ENCODE measurements at regions not wholly inside any gene's neighbourhood (a gene's known extent, or its start where the extent isn't known, plus 50 kb on each side); places are given as distances from the start of the nearest gene placed in this dataset.
"Not testable (repeated sequence)": the region's sequence is repeated elsewhere in the genome, so short reads cannot be mapped to it uniquely, and the experiment has no call there.

DNA sequence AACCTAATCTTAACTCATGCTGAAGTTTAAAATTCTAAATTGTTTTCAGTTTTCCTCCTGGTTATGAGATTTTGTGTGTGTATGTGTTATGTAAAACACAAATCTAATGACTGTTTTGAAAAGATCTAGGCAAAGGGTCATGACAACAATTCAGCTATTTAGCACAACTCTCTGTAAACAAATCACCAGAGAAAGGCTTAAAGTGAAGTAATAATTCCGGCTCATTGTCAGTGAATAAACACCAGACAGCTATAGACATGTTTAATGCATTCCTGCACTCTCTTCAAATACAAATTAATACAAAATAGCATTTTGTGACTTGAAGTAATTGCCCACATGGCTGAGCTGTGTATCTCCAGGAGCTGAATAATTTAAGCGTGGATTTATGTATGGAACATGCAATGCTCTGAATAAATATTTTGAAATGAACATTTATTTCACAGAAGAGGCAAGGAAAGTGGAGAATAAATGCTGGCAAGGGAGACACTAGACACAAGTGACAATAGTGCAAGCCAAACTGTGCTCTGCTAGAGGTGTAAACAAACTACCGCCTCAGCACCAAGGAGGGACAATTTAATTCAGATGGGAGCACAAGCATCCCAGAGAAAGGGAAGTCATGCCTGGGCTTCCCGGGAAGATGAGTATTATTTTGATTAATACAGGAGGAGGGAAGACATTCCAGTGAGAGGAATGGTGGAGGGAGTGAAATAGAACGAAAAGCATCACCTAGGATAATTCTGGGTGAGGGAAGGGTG, 133.6 kb upstream of the XPO1 start:
- DNase-seq = no peak

DNA sequence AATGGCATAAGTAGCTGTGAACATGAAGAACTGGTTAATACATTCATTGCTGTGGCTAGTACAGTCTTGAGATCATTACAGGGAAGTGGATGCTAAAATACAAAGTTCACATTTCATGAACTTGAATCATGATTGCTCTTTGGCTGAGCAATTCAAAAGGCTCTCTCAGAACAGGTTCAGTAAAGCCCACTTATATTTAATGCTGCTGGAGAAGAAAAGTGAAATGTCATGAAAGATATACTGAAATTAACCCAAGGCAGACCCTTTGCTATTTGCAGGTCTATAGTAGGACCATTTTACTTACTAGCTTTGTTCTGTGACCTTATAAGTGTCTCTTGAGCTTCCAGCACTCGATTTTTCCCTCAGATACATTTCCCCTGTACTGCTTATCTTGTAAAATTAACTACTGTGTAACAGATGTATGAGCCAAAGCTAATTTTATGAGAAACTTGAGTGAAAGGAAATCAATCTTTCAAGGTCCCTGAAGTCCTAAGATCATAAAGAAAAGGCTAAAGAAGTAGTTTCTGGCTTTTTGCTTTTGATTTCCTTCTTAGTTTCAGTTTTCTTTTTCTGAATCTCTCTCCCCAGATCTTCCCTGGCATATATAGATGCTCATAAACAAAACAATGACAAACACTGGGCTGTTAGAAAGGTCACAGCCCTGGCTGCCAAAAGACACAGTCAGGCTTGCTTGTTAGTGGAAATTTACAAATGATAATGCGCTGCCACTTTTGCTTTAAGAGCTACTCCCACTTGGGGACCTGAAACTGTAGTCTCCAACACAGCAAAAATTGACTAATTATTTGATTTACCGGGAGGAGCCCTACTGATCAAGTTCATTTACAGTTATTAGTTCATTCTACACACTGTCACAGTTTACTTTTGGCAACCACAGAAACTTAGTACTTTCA, 132.7 kb upstream of the XPO1 start:
- DNase-seq = peak; percentile 39

DNA sequence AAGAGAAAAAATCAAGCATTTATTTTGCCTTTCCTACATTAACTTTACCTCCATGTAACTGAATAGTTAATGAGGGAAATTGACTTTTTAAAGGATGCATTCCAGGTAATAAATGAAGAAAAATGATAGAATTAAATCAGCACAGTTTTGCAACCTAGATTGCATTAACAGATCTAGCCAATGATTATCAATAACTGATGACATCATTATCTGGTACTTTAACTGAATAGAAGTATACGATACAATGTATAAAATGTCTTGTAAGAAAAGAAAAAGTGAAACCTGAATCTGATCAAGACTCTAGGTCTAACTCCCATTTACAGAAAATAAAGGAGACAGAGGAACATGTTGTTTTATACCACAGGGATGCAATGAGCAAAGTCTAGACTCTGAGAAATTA, 126.0 kb upstream of the XPO1 start:
- no peak for DNase-seq

DNA sequence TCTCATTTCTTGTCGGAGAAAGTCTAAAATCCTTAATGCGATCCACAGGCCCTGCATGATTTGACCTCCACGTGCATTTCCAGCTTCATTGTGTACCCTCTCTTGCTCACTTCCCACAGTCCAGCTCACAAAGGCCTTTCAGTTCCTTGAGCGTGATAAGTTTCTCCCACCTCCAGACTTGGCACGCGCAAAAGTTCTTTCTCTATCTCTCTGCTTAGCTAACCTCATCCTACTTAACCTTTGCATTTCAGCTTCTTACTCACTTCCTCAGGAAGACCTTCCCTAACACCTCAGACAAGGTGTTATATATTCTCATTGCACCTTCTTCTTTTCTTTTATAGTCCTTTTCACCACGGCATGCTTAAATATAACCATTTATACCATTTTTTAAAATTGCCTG, 124.8 kb upstream of the XPO1 start:
- no peak for DNase-seq

DNA sequence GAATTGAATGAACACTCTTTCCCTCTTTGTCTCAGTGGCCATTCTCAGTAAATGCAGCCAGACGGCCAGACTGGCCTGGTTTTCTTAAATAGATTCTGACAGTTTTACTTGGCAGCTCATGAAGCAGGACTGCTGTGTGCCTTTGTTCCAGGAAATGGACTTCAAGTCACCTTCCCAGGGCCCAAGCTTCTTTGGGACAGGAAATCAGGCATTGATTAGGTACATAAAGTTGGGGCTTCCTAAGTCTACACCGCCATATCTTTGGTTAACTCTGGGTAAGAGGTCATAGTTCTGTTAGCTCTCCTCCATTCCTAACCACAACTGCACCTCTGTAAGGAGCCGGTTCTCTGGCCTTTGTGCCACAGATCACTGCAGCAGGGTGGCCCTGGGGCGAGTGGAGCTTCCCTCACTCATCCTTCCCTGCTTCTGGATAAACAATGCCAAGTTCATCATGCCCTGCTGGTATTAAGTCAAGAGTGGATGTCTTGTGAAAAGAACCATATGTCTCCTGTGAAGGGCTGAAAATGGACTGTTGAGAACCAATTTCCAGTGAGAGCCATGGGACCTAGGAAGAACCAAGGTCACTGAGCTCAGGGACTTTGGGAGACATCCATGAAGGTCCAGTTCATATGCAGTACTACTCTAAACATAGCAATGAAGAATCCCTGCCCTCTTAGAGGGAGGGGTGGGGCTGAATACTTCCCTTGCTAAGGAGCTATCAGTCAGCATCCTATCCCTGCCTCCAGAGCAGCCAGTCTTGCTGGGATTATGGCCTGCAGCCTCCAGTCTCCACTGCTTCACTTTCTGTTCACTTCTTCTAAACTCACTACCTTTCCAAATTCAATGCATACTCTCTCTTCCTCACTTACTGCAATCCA, 122.6 kb upstream of the XPO1 start:
- no peak for DNase-seq

DNA sequence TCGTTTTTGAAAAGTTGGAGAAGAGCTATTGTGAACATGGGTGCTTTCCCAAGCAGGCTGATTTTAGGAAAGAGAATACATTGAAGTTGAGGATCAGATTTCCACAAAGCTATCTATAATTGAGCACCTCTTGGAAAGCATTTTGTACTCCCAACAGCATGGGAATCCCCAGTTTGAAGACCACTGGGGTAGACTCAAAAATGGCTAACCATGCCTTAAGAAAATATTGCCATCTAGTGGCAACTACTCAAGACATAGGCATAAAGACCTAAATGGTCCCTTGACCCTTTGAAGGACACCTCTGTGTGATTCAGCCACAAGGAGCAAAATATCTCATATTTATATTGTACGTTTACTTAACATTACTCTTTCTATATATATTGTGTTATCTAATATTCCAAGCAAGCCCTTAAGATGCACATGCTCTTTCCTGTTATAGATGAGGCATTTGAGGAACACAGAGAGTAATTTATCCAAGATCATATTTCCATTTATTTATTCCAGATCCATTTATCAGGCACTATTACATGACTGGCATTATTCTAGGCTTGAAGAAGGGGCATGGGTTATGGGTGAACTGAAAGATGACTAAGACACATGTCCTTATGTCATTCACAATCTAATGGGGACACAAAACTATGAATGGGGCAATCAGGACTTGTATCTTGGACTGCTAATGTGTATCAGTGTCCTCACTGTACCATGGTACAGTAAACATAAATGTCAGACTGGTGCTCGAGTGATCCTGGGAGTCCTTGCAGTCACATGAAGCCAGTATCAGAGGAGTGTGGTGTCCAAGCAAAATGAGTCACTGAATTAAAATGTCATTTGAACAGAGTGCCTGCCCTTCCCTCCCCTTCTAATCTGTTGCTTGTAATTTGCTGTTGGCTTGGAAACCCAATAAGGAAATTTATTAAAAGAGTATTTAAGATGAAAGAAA, 121.0 kb upstream of the XPO1 start:
- DNase-seq = peak; percentile 23

DNA sequence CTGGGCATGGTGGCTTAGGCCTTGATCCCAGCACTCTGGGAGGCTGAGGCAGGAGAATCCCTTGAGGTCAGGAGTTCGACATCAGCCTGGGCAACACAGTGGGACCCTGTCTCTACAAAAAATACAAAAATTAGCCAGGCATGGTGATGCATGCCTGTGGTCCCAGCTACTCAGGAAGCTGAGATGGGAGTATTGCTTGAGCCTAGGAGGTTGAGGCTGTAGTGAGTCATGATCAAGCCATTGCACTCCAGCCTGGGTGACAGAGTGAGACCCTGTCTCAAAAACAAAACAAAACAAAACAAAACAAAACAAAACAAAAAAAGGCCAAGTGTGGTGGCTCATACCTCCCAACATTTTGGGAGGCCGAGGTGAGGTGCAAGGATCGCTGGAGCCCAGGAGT, 111.8 kb upstream of the XPO1 start:
- DNase-seq = not testable (repeated sequence)

DNA sequence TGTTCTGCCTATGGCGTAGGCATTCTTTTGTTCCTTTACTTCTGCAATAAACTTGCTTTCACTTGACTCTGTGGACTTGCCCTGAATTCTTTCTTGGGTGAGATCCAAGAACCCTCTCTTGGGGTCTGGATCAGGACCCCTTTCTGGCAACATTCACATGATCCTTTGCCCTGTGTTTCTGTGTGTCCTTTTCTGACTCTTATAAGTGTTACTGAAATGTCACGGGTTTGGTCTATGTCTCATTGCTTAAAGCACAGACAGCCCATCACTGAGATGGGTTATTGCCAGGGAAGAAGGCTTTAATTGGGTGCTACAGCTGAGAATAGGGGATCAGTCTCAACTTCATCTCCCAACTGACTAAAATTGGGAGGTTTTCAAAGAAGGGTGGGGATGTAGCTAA, 110.9 kb upstream of the XPO1 start:
- no peak for DNase-seq

DNA sequence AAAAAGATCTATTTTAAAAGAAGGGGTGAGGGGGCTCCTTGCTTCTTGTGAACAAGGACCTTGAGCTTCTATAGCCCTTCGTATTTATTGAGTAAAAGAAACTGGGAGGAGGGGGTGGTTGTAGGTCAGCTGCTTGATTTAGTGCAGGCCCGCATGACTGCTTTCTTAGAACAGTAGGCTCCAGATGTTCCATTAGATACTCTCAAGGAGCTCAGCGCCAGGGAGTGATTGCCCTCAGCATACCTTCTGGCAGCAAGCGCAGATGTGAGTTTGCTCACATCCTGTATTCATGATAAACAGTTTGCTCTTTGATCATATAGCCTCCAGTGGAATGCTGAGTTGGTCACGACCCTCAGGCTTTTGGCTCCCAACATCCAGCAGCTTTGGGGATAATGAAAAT, 108.9 kb upstream of the XPO1 start:
- DNase-seq = no peak

DNA sequence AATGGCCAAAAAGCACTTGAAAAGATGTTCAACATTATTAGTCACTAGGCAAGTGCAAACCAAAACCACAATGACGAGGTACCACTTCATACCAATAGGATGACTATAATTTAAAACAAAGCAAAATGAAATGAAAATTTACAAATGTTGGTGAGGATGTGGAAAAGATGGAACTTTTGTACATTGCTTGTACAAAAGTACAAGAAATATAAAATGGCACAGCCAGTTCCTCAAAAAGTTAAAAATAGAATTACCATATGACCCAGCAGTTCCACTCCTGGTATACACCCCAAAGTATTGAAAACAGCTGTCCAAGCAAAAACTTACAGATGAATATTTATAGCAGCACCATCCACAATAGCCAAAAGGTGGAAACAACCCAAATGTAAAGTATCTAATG, 107.8 kb upstream of the XPO1 start:
- DNase-seq = no peak

DNA sequence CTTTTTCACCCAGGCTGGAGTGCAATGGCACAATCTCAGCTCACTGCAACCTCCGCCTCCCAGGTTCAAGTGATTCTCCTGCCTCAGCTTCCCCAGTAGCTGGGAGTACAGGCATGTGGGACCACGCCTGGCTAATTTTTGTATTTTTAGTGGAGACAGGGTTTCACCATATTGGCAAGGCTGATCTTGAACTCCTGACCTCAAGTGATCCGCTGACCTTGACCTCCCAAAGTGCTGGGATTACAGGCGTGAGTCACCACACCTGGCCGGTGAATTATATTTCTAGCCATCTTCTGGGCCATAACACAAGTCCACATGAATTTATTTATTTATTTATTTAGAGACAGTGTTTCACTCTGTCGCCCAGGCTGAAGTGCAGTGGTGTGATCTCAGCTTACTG, 105.0 kb upstream of the XPO1 start:
- DNase-seq = not testable (repeated sequence)

DNA sequence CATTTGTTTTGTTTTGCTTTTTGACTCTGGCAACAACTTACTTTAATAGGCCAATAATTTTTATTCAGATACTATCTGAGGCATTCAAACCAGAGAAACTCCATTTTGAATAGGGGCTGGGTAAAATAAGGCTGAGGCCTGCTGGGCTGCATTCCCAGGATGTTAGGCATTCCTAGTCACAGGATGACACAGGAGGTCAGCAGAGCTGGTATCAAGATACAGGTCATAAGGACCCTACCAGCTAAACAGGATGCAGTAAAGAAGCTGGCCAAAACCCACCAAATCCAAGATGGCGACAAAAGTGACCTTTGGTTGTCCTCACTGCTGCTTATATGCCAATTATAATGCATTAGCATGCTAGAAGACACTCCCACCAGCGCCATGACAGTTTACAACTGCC, 102.2 kb upstream of the XPO1 start:
- DNase-seq = no peak

DNA sequence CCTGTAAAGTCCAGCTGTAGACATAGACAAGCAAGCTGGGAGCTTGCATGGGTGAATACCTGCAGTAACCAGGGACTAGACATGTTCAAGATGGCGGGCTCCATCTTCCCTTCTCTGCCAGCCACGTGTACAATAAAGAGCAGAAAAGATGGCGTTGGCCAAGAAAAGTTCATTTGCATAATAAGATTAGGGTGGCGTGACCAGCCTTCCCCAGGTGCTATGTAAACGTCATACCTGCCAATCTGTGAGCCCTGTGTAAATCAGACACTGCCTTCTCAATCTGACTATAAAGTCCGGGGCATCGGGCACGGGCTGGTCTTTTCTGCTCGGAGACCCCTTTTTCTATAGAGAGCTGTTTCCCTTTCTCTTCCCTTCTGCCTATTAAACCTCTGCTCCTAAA, 101.6 kb upstream of the XPO1 start:
- no peak for DNase-seq

DNA sequence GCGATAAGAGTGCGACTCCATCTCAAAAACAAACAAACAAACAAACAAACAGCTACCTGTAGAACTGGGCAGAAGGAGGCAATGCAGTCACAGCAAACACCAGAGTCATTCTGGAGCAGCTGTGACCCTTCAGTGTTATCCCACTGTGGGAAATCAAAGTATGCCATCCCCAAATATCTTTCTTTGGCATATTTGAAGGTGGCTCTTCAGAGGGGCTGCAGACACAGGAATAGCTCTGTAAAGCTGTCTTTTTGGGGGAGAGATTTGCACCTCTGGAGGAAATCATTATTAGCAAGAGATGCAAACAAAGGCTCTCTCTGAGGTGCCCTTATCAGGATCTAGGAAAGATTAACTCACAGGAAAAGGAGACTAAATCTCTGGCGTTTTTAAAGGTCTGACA, 98.5 kb upstream of the XPO1 start:
- no peak for DNase-seq

DNA sequence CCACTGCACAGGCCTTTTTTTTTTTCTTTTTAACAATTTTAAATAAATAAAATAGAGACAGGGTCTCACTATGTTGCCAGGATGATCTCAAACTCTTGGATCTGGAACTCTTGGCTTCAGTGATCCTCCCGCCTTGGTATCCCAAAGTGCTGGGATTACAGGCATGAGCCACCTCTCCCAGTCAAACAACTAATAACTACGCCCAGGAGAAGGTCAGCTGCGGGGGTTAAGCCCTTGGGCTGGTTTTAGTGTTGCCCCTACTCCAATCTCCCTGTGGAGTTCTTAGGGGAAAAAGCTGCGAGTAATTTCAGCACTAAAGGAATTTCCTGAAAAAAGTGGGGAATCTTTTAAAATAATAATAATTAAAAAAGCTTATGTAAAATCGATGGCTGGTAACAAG, 96.4 kb upstream of the XPO1 start:
- DNase-seq = no peak

DNA sequence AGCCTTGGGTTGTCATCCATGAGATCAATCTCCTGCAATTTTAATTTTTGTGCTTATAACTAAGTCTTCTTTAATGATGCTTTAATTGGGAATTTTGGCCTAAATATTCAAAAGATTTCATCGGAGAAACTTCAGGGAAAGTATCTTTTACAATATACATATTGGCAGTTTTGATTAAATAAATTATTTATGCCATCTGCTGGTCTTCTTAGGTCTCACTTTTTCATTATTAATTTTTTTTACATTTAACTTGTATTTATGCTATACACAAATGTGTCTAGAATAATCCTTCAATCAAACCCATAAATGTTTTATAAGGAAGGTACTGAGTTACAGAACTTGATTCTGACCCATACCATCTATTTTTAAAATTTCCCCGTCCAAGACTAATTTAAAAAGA, 95.1 kb upstream of the XPO1 start:
- DNase-seq = no peak

DNA sequence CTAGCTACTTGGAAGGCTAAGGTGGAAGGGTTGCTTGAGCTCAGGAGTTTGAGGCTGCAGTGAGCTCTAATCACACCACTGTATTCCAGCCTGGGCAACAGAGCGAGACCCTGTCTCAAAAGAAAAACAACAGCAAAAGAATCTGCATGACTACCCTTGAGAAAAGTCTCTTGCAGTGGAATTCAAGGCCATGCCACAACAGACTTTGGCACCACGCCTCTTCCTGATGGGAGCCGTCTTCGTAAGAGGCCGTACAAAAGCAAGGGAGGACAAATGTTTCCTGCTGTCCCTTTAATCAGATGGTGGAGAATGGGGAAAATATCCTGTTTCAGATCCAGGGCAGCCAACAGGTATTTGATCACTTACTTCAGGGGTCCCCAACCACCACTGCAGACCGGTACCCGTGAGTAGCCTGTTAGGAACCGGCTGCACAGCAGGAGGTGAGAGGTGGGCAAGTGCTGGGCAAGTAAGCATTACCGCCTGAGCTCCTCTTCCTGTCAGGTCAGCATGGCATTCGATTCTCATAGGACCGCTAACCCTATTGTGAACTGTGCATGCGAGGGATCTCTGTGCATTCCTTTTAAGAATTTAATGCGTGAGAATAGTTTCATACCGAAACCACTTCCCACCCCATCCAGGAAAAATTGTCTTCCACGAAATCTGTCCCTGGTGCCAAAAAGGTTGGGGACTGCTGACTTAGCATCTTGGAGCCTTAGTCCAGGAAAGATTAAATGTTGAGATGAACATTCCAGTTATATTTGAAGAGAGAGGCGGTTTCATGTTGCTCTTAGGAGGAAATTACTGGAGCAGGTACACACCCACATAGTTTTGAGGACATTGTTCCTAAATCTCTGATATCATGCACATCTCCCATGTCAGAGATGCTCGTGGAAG, 94.4 kb upstream of the XPO1 start:
- no peak for DNase-seq

DNA sequence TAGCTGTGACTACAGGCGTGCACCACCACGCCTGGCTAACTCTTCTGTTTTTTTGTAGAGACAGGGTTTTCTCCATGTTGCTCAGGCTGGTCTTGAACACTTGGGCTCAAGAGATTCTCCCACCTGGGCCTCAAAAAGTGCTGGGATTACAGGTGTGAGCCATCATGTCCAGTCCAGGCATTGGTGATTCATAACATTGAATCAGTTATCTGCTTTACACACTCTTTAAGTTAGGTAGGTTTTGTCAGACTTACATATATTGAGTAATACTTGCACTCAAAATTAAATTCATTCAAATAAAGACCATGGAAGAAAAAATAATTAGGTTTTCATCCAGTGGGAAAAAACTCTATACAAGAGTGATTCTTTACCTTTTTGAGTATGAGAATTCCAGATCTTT, 93.2 kb upstream of the XPO1 start:
- DNase-seq = no peak

DNA sequence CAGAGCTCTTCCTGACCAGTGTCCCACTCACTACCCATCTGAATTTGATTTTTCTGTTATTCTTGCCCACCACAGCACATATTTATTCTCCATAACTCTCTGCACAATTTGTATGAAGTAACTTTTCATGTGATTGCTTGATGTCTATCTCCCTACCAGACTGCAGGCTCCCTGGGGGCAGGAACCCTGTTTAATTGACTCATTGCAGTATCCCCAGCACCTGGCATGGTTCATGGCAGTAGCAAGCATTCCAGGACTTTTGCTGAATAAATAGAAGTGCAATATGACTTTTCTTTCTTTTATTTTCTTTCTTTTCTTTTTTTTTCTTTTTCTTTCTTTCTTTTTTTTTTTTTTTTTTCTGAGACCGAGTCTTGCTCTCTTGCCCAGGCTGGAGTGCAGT, 88.7 kb upstream of the XPO1 start:
- DNase-seq = no peak

DNA sequence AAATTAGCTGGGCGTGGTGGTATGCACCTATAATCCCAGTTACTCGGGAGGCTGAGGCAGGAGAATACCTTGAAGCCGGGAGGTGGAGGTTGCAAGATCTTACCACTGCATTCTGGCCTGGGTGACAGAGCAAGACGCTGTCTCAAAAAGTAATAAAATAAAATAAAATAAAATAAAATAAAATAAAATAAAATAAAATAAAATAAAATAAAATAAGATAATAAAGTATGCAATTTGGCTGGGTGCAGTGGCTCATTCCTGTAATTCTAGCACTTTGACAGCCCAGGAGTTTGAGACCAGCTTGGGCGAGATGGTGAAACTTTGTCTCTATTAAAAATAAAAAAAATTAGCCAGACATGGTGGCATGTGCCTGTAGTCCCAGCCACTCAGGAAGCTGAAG, 85.6 kb upstream of the XPO1 start:
- no peak for DNase-seq
